Urothelium cell line (cell line): ENCODE measurements at regions not wholly inside any gene's neighbourhood (a gene's known extent, or its start where the extent isn't known, plus 50 kb on each side); places are given as distances from the start of the nearest gene placed in this dataset.
"Not testable (repeated sequence)": the region's sequence is repeated elsewhere in the genome, so short reads cannot be mapped to it uniquely, and the experiment has no call there.

Experiments
- DNase-seq: peaks from one replicate; pipeline ENCODE4 v3.0.0; 2011; ENCODE audit warnings: low spot score, mixed read lengths
- FAIRE-seq: peaks from 2 replicates; lab custom pipeline; 2011; peaks lifted over from hg19 to GRCh38; lab: Jason Lieb, UNC

DNA sequence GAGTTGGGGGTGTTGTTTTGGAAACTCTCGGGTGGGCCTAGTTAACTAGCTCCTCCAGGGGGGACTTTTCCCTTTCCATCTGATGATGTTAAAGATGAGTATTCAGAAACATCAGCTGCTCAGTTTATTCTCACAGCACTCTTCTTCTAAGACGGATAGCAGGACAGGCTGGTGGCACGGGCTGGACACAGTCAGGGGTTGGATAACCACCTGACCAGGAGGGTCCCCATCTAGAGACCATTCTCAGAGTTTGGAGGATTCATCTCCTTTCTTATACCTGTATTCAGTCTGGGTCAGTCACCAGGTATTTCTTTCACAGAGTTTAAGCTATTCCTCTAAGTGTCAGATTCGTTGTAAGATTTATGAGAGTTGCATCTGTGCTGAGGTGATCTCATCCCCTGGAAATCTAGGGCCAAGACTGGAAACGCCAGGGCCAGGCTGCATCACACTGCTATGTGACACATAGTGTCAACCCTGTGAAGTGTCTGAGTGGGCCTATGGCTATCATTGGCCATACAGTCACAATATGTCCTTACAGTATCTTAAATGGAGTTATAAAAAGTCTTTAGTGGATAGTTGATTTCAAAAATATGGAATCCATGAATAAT, 111.7 kb downstream of the FAM50B start:
- DNase-seq (peak; percentile 56), FAIRE-seq (no peak)

DNA sequence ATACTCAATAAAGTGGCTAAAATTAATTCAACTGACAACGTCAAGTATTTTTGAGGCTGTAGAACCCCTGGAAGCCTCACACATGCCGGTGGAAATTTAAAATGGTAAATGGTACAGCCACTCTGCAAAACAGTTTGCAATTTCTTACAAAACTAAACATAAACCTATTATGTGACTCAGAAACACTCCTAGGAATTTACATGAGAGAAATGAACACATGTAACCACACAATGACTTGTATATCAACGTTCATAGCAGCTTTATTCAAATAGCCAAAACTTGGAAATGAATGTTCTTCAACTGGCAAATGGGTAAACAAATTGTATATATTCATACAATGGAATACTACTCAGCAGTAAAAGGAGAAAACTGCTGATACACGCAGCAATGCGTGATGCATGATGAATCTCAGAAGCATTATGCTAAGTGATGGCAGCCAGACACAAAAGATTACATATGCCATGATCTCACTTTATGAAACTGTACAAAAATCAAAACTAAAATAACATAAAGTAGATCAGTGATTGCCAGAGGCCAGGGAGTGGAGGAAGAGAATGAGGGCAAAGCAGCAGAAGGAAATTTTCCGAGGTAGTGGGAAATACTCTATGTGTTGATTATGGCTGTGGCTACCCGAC, 112.5 kb downstream of the FAM50B start:
- FAIRE-seq = no peak
- DNase-seq = no peak

DNA sequence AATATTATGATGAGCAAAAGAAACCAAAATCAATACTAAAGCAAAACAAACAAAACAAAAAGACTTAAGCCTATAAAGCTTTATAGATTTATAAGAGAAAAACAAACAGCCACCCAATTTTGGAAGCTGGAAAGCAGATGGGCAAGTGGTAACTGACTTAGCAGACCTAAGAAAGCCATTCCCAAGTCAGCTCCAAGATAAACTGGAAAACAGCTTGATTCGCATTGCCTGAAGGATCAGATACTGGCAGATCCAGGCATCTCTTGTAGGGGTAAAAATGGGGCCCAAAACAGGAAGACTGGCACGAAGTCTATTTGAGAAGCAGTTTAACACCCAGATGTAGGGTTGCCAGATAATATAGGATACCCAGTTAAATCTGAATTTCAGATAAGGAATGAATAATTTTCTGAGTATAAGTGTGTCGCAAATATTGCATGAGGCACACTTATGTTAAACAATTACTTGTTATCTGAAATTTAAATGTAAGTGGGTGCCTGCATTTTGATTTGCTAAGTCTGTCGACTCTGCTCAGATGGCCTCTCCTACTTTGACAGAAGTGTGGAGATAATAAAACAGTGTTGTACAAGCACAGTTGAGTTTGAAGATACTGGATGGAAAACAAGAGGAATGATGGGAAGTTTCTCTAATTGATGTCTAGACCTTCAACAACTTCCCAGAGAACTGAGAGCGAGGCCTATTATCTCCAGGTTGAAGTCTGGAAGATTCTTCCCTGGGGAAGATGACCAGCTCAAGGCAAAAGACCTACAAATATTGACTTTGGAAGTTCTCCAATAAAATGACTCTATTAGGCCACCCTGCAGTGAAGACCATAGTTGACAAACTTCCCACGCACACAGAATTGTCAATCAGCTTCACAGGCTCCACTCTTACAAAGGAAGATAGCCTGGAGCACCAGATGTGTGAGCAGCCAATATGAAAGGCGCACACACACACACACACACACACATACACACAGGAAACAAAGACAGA, 113.4 kb downstream of the FAM50B start:
- DNase-seq (no peak), FAIRE-seq (no peak)

DNA sequence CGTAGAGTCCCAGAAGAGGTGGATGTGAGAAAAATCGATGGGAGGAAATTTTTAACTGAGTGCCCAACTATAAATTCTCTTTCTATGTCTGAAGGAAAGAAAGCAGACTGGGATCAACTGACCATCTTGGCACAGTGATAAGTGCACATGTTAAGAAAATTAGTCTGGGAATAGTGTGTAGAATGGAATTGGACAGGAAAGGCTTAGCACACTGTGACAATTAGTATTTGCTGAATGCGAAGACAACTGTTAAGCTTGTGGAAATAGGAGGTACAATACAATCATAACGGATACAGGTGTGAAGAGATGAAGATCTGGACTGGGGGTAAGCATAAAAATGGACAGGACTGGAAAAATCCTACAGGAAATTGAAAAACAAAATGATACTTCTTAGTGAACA, 114.3 kb downstream of the FAM50B start:
- DNase-seq (no peak), FAIRE-seq (no peak)

DNA sequence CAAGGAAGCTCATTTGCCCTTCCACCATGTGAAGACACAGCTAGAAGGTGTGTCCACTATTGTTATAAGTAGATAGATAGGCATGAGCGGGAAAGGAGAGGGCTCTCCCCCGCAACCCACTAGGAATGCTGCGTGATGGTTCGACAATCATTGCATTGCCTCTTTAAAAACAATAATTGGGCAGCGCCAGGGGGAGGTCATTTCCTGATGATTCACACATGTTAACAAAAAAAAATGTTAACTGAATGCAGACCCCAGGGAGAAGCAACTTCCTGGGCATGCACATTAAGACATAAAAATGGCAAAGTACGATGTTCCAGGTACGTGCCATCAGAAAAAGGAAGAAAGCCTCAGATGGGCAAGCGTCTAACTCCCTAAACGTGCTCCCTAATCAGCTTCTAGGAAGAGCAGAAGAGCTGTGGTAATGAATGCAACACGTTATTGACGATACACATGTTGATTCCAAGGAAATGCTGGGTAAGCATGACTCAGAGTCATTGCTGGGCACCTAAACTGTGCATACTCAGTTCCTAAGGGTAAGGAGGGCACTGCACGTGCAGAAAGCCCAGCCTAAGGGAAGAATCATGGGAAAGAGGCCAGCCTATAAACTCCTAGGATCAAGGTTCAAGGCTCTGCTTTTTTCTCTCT, 113.7 kb downstream of the FAM217A start:
- DNase-seq = peak; percentile 25

DNA sequence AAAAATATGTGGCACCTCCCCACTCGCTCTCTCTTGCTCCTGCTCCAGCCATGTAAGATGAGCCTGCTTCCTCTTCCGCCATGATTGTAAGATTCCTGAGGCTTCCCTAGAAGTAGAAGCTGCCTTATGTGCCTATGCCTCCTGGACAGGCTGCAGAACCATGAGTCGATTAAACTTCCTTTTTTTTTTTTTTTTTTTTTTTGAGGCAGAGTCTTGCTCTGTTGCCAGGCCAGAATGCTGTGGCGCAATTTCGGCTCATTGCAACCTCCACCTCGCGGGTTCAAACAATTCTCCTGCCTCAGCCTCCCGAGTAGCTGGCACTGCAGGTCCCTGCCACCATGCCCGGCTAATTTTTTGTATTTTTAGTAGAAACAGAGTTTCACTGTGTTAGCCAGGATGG, 112.5 kb downstream of the FAM217A start:
- DNase-seq = no peak
- no peak for FAIRE-seq

More for the DNA sequence above, 113.7 kb downstream of the FAM217A start:
- no peak for FAIRE-seq

DNA sequence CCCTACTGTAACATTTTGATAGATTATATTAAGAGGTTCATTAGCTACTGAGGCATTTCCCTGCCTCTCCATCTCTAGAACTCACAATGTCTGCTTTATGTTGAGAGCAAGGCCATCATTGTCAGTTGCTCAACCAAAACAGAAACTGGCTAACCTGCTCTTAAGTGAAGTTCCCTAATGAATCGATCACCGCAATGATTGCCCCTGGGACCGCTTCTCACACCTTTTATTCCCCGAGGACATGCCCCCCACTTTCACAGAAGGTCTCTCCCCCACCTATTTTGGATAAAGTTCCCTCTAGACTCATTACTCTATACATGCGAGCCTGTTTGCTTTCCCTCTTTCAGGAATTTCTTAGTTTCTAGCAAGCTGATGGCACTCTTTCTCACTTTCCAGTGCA, 108.8 kb downstream of the FAM217A start:
- DNase-seq = no peak
- no peak for FAIRE-seq

DNA sequence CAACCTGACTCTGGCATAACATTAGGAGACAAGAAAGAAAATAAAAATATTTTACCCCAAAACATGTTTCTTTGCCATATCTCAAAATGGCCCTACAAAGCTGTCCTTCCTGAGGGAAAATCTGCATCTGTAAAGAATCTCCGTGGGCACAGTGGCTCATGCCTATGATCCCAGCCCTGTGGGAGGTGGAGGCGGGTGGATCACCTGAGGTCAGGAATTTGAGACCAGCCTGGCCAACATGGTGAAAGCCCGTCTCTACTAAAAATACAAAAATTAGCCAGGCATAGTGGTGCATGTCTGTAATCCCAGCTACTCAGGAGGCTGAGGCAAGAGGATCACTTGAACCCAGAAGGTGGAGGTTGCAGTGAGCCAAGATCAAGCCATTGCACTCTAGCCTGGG, 105.8 kb downstream of the FAM217A start:
- FAIRE-seq = not testable (repeated sequence)

DNA sequence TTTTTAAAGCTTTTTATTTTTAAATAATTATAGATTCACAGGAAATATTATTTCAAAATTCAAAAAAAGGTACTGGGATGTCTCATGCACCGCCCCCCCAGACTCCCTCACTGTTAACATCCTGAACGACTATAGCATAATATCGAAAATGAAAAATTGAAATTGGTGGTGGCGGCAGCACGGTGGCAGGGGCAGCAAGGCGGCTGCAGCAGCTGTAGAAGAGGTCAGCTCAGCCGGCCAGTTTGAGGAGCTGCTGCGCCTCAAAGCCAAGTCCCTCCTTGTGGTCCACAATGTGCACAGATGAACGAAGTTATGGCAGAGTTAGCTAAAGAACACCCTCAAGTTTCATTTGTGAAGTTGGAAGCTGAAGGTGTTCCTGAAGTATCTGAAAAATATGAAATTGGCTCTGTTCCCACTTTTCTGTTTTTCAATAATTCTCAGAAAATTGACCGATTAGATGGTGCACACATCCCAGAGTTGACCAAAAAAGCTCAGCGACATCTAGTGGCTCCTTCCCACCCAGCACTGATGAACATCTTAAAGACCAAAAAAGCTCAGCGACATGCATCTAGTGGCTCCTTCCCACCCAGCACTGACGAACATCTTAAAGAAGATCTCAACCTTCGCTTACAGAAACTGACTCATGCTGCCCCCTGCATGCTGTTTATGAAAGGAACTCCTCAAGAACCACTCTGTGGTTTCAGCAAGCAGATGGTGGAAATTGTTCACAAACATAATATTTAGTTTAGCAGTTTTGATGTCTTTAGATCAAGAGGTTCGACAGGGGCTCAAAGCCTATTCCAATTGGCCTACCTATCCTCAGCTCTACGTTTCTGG, 100.8 kb downstream of the FAM217A start:
- FAIRE-seq (no peak), DNase-seq (peak; percentile 64)

More for the DNA sequence above, 105.8 kb downstream of the FAM217A start:
- not testable (repeated sequence) for DNase-seq

DNA sequence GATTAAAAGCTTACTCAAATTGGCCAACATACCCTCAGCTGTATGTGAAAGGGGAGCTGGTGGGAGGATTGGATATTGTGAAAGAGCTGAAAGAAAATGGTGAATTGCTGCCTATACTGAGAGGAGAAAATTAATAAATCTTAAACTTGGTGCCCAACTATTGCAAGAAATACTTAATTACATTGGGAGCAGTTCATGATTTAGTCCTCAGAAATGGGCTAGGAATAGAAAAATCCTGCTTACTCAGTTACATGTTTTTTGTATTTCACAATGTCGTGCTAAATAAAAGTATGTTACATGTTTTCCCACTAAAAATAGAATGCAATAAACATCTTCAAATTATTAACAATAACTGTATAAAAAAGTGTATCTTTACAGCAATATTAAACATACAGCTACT, 100.0 kb downstream of the FAM217A start:
- not testable (repeated sequence) for FAIRE-seq, DNase-seq

DNA sequence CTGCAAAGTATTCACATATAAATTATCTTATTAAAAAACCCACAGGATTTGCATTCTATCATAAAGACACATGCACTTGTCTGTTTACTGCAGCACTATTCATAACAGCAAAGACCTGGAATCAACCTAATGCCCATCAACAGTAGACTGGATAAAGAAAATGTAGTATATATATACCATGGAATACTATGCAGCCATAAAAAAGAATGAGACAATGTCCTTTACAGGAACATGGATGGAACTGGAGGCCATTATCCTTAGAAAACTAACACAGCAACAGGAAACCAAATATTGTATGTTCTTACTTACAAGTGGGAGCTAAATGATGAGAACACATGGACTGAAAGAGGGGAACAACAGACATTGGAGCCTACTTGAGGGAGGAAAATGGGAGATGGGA, 97.0 kb downstream of the FAM217A start:
- FAIRE-seq (no peak), DNase-seq (no peak)

DNA sequence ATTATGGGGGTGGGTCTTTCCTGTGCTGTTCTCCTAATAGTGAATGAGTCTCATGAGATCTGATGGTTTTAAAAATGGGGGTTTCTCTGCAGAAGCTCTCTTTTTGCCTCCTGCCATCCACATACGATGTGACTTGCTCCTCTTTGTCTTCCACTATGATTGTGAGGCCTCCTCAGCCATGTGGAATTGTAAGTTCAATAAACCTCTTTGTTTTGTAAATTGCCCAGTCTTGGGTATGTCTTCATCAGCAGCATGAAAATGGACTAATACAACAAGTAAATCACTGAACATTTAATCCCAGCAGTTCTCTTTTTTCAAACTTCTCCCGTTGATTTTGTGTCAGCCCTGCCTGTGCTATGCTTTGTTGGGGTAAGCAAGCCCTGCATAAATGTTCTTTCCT, 95.2 kb downstream of the FAM217A start:
- DNase-seq (no peak), FAIRE-seq (no peak)

DNA sequence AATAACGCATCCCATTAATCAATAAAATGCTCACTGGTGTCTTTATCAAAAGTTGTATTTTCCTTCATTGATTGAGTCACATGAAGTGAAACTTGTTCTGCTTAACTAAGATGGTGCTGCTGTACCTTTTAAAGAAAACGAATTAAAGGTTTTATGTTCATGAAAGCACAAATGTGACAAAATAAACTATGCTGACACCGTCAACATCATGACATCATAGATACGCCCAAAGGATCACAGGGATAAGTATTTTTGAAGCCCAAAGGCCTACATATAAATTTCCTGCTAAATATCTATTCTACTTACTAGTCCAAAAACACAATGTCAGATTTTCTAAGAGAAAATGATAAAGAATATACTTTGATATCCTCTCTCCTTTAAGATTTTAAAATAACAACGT, 94.4 kb downstream of the FAM217A start:
- FAIRE-seq (no peak), DNase-seq (no peak)

DNA sequence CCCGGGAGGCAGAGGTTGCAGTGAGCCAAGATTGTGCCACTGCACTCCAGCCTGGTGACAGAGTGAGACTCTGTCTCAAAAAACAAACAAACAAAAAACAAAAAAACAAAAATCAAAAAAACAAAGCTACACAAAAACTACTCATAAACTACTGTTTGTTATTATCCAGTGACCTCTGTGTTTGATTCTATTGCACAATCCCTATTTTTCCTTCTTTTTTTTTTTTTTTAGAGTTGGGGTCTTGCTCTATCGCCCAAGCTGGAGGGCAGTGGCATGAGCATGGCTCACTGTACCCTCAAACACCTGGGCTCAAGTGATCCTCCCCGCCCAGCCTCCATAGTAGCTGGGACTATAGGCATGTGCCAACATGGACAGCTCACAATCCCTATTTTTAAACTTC, 92.7 kb downstream of the FAM217A start:
- FAIRE-seq (no peak), DNase-seq (no peak)

DNA sequence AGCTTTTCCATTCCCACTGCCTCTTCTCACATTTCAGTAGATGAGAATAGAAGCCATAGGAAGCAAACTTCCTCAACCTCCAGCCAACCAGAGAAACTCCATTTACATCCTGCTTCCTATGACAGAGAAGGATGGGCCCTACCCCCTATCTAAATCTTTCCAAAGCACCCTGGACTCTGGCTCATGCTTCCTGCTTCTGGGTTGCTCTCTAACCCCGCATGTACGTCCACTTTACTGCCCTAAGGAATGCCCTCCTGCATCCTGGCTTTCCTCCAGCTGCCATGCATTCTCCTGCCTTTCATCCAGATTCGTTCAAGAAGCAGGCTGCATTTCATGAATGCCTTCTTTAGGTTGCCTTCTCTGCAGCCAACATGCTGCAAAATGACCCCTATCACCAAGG, 91.9 kb downstream of the FAM217A start:
- DNase-seq = no peak
- FAIRE-seq = no peak

DNA sequence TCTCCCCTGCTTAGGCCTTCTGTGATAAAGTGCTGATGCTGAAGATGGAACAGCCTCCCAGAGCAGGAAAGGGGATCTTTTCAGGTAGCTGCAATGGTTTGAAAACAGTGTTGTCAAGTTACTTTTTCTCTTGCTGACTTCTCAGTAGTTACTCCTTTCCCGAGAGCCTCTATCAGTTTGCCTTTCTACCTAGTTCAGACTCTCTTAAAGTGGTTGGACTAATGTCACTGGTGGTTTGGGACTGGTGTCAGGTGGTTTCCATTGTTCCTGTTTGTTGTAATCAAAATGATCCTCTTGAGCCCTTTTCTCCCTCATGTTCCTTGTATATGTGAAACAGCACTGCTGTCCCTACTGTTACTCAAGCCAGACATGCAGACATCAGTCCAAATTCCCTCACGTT, 91.4 kb downstream of the FAM217A start:
- FAIRE-seq = no peak
- DNase-seq = no peak

DNA sequence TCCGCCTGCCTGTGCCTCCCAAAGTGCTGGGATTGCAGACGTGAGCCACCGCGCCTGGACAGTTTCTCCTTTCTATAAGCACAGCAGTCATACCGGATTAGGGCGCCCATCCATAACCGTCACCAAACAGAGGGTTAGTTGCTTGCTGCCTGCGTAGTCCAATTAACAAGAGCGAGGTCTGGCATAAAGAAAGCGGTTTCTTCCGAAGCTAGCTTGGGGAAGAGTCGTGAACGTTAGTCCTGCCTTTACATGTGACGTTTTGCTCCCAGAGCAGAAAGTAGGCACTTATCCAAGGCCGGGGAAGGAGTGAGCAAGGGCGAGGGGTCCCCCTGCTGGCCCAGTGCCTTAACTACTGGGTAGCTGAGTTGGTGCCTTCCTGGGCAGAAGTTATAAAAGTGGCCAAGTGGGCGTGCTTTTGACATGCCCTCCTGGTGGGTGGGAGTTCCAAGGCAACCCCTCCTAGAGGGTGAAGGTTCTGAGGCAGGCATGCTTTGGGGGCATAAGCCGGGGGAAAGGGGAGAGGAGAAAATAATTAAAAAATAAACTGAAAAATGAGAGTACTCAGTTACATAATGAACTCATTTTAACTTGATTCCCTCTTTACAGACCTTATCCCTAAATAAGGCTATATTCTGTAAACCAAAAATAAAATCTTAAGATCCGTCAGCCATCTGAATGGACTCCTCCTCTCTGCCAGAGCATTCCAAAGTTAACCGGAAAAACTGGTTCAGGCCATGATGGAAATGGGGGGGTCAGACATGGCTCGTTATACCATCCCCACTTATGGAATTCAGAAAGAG, 88.0 kb downstream of the FAM217A start:
- DNase-seq = peak; percentile 87
- FAIRE-seq = no peak

DNA sequence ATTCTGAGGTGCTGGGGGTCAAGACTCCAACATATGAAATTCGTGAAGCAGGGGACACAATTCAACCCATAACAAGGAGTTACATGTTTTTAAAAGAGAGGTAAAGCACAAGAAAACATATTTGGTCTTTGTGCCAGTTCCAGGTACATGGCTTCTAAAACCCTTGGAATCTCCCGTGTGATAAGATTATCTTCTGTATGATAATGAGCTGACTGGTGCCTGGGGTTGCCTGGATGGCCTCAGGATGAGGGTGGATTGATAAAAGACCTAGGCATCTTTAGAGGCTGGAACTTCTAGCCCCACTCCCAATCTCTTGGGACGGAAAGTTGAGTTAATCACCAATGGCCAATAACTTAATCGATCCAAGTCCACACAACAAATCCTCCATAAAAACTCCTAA, 87.0 kb downstream of the FAM217A start:
- FAIRE-seq (no peak), DNase-seq (no peak)

DNA sequence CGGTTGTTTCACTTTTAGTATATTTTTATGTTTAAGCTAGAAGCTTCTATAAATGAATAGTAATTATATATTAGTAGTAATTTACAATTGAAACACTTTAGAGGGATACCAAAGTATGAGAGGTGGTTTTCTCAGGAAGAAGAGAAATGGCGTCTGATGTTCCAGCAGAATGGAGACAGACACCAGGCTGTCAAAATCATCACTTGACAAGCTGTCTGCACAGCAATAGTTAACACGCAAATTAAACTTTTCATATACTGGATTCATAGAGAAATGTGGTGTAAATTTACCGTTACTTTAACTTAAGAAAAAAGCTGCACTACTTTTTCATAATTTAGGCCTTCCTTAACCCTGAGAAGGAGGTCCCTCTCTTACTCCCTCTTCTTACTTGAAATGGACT, 82.6 kb downstream of the FAM217A start:
- FAIRE-seq = no peak
- no peak for DNase-seq
